GM11168 (cell line): ENCODE measurements at regions not wholly inside any gene's neighbourhood (a gene's known extent, or its start where the extent isn't known, plus 50 kb on each side); places are given as distances from the start of the nearest gene placed in this dataset.
"Not testable (repeated sequence)": the region's sequence is repeated elsewhere in the genome, so short reads cannot be mapped to it uniquely, and the experiment has no call there.

Source experiments
- in situ Hi-C: fragments of 300-500 bp; cut with MboI; formaldehyde crosslinking; loops from one replicate; pipeline ENCODE4 v1.12.0; 2022; ENCODE audit warnings: low sequenced_read_pairs; ENCODE audit not compliant: unreplicated experiment

GRCh38 chr22:26952451-26953011 is 295.1 kb downstream of the MIAT start:
- in situ Hi-C loops, result no loop called here

DNA sequence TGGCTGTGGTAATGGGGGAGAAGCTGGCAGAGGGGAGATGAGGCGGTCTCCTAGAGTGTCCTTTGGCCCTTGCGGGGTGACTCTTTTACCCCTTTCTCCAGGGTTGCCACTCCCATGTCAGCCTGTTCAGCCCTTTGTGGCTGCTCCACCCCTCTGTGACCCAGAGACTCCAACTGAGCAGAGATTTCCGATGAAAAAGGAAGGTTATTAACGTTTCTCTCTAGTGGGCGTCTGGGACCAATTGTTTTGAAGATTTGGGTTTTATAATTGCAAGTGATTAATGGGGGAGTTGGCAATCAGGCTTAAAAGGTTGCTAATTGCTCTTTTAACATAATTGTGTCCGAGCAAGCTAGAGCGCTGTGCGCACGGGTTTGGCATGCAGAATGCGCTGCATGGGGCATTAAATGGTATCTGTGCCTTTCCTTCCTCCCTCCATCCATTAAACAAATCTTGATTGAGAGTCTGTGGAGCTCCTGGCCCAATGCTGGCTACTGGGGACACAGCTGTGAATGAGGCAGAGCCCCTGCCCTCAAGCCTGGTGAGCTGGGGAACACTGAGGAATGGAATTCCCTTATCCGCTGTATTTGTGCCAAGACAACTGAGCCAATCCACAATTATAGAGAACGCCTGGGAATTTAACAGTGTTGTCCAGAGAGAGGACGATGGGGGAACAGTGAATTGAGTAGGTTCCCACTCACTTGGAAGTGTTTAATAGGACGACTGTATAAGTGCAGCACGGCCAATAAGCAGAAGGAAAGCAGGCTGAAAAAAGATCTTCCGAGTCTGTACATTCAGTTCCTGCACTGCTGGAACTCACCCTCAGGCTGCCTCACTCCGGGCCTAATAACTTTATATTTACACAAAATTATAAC is 295.9 kb downstream of the MIAT start:
- in situ Hi-C loops, result no loop called here

- in situ Hi-C loops, result no loop called here
Measured at GRCh38 chr22:26956371-26956770, 299.0 kb downstream of the MIAT start.

DNA sequence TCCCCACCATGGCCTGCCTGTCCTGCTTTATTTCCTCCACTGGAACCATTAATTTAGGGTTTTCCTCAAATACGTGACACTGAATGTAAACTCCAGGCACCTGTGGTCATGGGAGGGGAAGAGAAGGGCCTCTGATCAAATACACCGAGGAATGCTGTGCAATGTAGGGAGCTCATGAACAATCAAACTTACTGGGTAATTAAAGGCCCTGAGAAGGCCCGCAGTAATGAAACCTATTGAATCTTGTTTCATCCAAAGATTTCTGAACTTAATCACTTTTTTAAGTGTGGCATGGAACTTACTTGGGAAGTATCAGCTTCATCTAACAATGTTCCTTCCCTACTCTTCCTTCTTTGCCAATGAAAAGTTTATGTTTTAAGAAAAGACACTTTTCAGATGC is 299.8 kb downstream of the MIAT start:
- in situ Hi-C loops, result no loop called here

DNA sequence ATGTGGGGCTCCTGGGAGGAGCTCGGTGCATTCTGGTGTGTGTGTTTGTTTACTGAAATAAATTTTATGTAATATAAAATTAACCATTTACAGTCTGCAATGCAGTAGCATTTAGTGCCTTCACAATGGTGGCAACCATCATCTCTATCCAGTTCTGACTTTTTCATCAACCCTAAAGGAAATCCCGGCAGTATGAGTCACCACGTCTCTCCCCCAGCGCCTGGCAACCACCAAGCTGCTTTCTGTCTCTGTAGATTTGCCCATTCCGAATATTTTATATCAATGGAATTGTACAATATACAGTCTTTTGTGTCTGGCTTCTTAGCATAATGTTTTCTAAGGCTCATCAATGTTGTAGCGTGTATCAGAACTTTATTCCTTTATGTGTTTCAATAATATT is 300.5 kb downstream of the MIAT start:
- in situ Hi-C loops, result no loop called here

DNA sequence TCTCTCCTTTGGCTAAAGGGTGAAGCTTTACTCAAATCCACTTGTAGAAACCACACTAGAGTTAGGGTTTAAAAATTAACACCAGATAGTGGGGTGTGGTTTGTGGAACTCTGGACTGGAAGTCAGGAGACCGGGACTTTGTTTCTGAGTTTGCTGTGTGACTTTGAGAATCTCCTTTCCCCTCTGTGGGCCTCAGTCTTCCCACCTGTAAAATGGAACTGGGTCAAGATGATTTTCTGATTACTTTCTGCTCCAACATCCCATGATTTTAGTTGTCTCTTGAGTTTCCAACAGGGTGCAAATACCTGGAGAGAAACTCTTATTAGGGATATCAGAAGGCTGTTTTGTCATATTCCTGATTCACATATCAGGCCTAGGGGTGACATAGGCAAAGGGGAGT is 301.0 kb downstream of the MIAT start:
- in situ Hi-C loops, result no loop called here

DNA sequence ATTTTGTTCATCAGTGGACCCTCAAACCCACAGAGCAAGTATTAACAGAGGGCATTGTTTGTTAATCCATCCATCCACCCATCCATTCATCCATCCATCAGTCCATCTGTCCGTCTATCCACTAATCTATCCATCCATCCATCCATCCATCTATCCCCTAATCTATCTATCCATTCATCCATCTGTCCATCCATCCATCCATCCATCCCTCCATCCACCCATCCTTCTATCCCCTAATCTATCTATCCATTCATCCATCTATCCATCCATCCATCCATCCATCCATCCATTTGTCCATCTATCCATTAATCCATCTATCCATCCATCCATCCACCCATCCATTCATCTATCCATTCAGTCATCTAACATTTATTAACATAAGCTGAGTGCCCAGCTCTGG is 307.3 kb downstream of the MIAT start:
- in situ Hi-C loops, result no loop called here

DNA sequence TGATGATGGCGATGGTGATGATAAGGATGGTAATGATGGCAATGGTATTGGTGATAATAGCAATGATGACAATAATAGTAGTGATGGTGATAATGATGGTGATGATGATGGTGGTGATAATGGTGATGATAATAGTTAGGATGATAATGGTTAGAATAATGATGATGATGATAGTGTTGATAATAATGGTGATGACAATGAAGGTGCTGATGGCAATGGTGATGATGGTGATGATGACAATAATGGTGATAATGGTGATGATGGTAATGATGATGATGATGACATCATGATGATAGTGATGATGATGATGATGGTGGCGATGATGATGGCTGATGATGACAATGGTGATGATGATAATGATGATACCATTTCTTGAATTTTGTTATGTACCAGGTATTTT is 309.9 kb downstream of the MIAT start:
- in situ Hi-C loops, result no loop called here

- in situ Hi-C loops, result no loop called here
Measured at GRCh38 chr22:26968859-26969523, 311.6 kb downstream of the MIAT start.

- in situ Hi-C loops, result no loop called here
Measured at GRCh38 chr22:26970809-26971394, 313.5 kb downstream of the MIAT start.

GRCh38 chr22:26972286-26972685 is 314.9 kb downstream of the MIAT start:
- in situ Hi-C loops, result no loop called here

DNA sequence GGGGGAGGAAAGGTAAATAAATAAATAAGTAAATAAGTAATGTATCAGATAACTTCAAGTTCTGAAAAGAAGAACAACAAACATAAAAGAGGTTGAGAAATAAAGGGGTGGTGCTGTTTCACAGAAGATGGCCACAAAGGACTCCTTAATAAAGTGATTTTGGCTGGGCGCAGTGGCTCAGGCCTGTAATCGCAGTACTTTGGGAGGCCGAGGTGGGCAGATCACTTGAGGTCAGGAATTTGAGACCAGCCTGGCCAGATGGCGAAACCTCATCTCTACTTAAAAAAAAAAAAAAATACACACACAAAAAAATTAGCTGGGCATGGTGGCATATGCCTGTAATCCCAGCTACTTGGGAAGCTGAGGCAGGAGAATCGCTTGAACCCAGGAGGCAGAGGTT is 315.5 kb downstream of the MIAT start:
- in situ Hi-C loops, result not testable (repeated sequence)

GRCh38 chr22:26974034-26974433 is 316.6 kb downstream of the MIAT start:
- in situ Hi-C loops, result no loop called here

- in situ Hi-C loops, result no loop called here
Measured at GRCh38 chr22:26974914-26975803, 317.8 kb downstream of the MIAT start.

DNA sequence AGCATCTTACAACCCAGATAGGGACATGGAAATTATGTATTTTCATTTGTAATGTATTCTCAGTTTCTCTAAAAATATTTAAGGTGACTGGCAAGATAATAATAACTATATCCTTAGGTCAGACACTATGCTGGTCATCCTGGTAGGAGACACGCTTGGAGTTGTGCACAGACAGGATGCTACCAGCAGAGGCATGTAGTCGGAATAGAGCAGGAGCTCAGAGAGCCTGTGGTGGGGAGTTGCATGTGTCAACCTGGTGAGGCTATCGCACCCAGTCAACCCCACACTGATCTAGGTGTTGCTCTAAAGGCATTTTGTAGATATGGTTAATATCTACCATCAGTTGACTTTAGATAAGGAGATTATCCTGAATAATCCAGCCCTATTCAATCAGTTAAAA is 318.5 kb downstream of the MIAT start:
- in situ Hi-C loops, result no loop called here

- in situ Hi-C loops, result no loop called here
Measured at GRCh38 chr22:26977741-26978376, 320.5 kb downstream of the MIAT start.

- in situ Hi-C loops, result no loop called here
Measured at GRCh38 chr22:26979294-26979693, 321.9 kb downstream of the MIAT start.

DNA sequence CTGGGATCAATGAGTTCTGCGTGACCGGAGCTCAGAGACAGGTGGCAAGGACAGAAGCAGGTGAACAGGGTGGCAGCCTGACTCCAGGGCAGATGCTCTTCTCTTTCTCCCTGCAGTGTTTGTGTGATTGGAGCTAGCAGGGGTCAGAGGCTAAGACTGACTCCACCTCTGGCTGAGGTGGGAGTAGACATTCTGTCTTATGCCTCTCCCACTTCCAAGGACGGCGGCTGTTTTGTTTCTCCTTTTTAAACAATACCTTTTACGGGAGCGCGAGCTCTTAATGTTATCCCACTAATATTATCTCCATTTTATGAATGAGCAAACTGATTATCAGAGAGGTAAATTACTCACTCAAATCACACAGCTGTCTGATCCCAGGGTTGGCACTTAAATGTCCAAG is 323.7 kb downstream of the MIAT start:
- in situ Hi-C loops, result no loop called here

- in situ Hi-C loops, result no loop called here
Measured at GRCh38 chr22:26981541-26981940, 324.2 kb downstream of the MIAT start.

DNA sequence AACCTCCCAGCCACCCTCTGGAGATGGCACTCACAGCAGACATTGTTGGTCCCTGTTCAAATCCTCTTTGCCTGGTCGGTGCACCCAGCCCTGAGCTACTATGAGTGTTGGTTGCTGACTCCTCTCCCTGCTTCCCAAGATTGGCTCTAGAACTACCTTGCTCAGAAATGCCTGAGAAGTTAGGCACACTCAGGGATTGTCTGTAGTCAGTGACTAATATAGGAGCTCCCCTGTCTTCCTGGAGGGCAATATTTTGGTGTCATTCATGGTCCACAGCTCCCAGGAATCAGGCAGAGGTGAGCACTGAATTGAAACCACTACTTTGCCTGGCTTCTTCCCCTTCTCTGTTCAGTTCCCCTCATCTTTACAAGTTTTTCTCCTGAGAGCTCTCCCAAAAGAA is 325.9 kb downstream of the MIAT start:
- in situ Hi-C loops, result no loop called here
